WERI-Rb-1 (cell line): ENCODE measurements at regions not wholly inside any gene's neighbourhood (a gene's known extent, or its start where the extent isn't known, plus 50 kb on each side); places are given as distances from the start of the nearest gene placed in this dataset.

Experiments
- DNase-seq: peaks from one replicate; pipeline ENCODE4 v3.0.0-alpha.2; 2020
- H3K27ac ChIP-seq: fragments of 250-450 bp; sonication (Bioruptor Pico); 2 replicates; pipeline ENCODE4 v1.5.1; 2020; ENCODE audit warnings: mild to moderate bottlenecking, moderate library complexity
- H3K27me3 ChIP-seq: fragments of 250-450 bp; sonication (Bioruptor Pico); 2 replicates; pipeline ENCODE4 v1.5.1; 2021; ENCODE audit warnings: mild to moderate bottlenecking, low read depth, moderate library complexity; ENCODE audit not compliant: insufficient read depth, severe bottlenecking
- H3K36me3 ChIP-seq: fragments of 250-450 bp; sonication (Bioruptor Pico); 2 replicates; pipeline ENCODE4 v1.5.1; 2020; ENCODE audit warnings: mild to moderate bottlenecking, moderate library complexity
- H3K4me3 ChIP-seq: 2 replicates; pipeline ENCODE4 v1.5.1; 2011; ENCODE audit warnings: low read depth, mild to moderate bottlenecking, control low read depth, low read length
- H3K9me3 ChIP-seq: fragments of 250-450 bp; sonication (Bioruptor Pico); 2 replicates; pipeline ENCODE4 v1.5.1; 2021; ENCODE audit warnings: mild to moderate bottlenecking, moderate library complexity; ENCODE audit not compliant: severe bottlenecking
- CTCF ChIP-seq: IDR thresholded peaks from 2 replicates; pipeline ENCODE4 v1.5.1; 2011; ENCODE audit warnings: low read depth, mild to moderate bottlenecking, control low read depth, inconsistent platforms, low read length

- Histone ChIP-seq H3K9me3 (peaks cover 3% of the 10 kb centered on the region), H3K36me3 (no peaks in the 10 kb centered on the region), H3K27ac (no peak overlapping the region), H3K4me3 (no peak overlapping the region), H3K27me3 (no peaks in the 10 kb centered on the region)
- TF ChIP-seq CTCF: no peak
- no peak for DNase-seq
Observed at GRCh38 chr10:31689233-31689632, 239.4 kb downstream of the ARHGAP12 start.

GRCh38 chr10:31687663-31688482 lies 240.8 kb downstream of the ARHGAP12 start:
- Histone ChIP-seq H3K36me3 (no peaks in the 10 kb centered on the region), H3K9me3 (peaks cover 3% of the 10 kb centered on the region)
- no peak for TF ChIP-seq CTCF

GRCh38 chr10:31686599-31686998 lies 242.0 kb downstream of the ARHGAP12 start:
- no peak overlapping the region for H3K4me3 ChIP-seq
- no peak for TF ChIP-seq CTCF
- no peak for DNase-seq
- H3K36me3 ChIP-seq: no peaks in the 10 kb centered on the region
- H3K27me3 ChIP-seq: no peaks in the 10 kb centered on the region
- peaks cover 3% of the 10 kb centered on the region for H3K9me3 ChIP-seq
- no peak overlapping the region for H3K27ac ChIP-seq

More at GRCh38 chr10:31687663-31688482, 240.8 kb downstream of the ARHGAP12 start:
- Histone ChIP-seq H3K27ac (no peak overlapping the region), H3K27me3 (no peaks in the 10 kb centered on the region), H3K4me3 (no peak overlapping the region)
- DNase-seq: no peak

- DNase-seq: no peak
- no peak for TF ChIP-seq CTCF
- H3K4me3 ChIP-seq: no peak overlapping the region
- H3K27me3 ChIP-seq: no peaks in the 10 kb centered on the region
- H3K36me3 ChIP-seq: no peaks in the 10 kb centered on the region
- H3K27ac ChIP-seq: no peak overlapping the region
- peaks cover 3% of the 10 kb centered on the region for H3K9me3 ChIP-seq
Observed at GRCh38 chr10:31683682-31684081, 244.9 kb downstream of the ARHGAP12 start.

- H3K4me3 ChIP-seq: no peak overlapping the region
- H3K36me3 ChIP-seq: no peaks in the 10 kb centered on the region
- no peaks in the 10 kb centered on the region for H3K27me3 ChIP-seq
- H3K9me3 ChIP-seq: peaks cover 3% of the 10 kb centered on the region
- no peak for DNase-seq
- TF ChIP-seq CTCF: no peak
- no peak overlapping the region for H3K27ac ChIP-seq
Observed at GRCh38 chr10:31679936-31680335, 248.7 kb downstream of the ARHGAP12 start.
